Liver (tissue), 7 donors: ENCODE measurements at regions not wholly inside any gene's neighbourhood (a gene's known extent, or its start where the extent isn't known, plus 50 kb on each side); places are given as distances from the start of the nearest gene placed in this dataset.

Experiments used
- DNase-seq: peaks from one replicate; pipeline ENCODE4 v3.0.0-alpha.2; 2017; ENCODE audit warnings: low spot score
- H3K27ac ChIP-seq, 2 donors: one replicate each; pipeline ENCODE4 v1.7.0; 2013; ENCODE audit warnings: inconsistent platforms in 2 of 2, low read length in 2 of 2, control low read depth in 1 of 2, low read depth in 1 of 2, mild to moderate bottlenecking in 1 of 2
- H3K27me3 ChIP-seq, 4 donors: one replicate each; pipeline versions ENCODE4 v1.6.1 to v1.7.0; 2013; ENCODE audit warnings: low read length in 3 of 4, inconsistent platforms in 1 of 4, mild to moderate bottlenecking in 1 of 4, moderate library complexity in 1 of 4; ENCODE audit not compliant: control insufficient read depth in 4 of 4, insufficient read depth in 4 of 4
- H3K36me3 ChIP-seq, 4 donors: one replicate each; pipeline versions ENCODE4 v1.6.1 to v1.7.0; 2013; ENCODE audit warnings: low read length in 3 of 4, mild to moderate bottlenecking in 3 of 4, low read depth in 1 of 4, moderate library complexity in 1 of 4; ENCODE audit not compliant: control insufficient read depth in 4 of 4, insufficient read depth in 3 of 4
- H3K4me1 ChIP-seq, 4 donors: one replicate each; pipeline versions ENCODE4 v1.6.1 to v1.7.0; 2013; ENCODE audit warnings: low read length in 3 of 4, mild to moderate bottlenecking in 3 of 4, moderate library complexity in 1 of 4; ENCODE audit not compliant: control insufficient read depth in 4 of 4, insufficient read depth in 4 of 4
- H3K4me3 ChIP-seq, 3 donors: one replicate each; pipeline versions ENCODE4 v1.6.1 to v1.7.0; 2013; ENCODE audit warnings: low read length in 3 of 3, control low read depth in 1 of 3, low read depth in 1 of 3, mild to moderate bottlenecking in 1 of 3
- H3K9ac ChIP-seq, 2 donors: one replicate each; pipeline ENCODE4 v1.7.0; 2013; ENCODE audit warnings: low read length in 2 of 2, mild to moderate bottlenecking in 2 of 2, moderate library complexity in 2 of 2, control low read depth in 1 of 2, low read depth in 1 of 2
- H3K9me3 ChIP-seq, 4 donors: one replicate each; pipeline versions ENCODE4 v1.6.1 to v1.7.0; 2013; ENCODE audit warnings: low read length in 3 of 4; ENCODE audit not compliant: control insufficient read depth in 4 of 4
- EGR1 ChIP-seq, 2 donors: IDR thresholded peaks; 2 replicates each; pipeline ENCODE4 v1.6.1; 2016 to 2018; ENCODE audit warnings: antibody characterized with exemption in 2 of 2, low read depth in 2 of 2
- FOXA1 ChIP-seq: IDR thresholded peaks from 2 replicates; pipeline ENCODE4 v1.6.1; 2016; ENCODE audit warnings: antibody characterized with exemption
- GABPA ChIP-seq, 2 donors: IDR thresholded peaks in 1 of 2; conservative IDR thresholded peaks in 1 of 2; 2 replicates each; pipeline ENCODE4 v1.6.1; 2016; ENCODE audit warnings: antibody characterized with exemption in 2 of 2, mild to moderate bottlenecking in 1 of 2, moderate library complexity in 1 of 2
- HNF4A ChIP-seq, 2 donors: conservative IDR thresholded peaks; 2 replicates each; pipeline ENCODE4 v1.6.1; 2016; ENCODE audit warnings: antibody characterized with exemption in 2 of 2, mild to moderate bottlenecking in 2 of 2
- HNF4G ChIP-seq: IDR thresholded peaks from 2 replicates; pipeline ENCODE4 v1.6.1; 2016; ENCODE audit warnings: antibody characterized with exemption
- JUND ChIP-seq, 2 donors: IDR thresholded peaks; 2 replicates each; pipeline ENCODE4 v1.6.1; 2016; ENCODE audit warnings: antibody characterized with exemption in 2 of 2
- NR2F2 ChIP-seq: IDR thresholded peaks from 2 replicates; pipeline ENCODE4 v1.6.1; 2016; ENCODE audit warnings: antibody characterized with exemption
- RAD21 ChIP-seq, 2 donors: IDR thresholded peaks; 2 replicates each; pipeline ENCODE4 v1.6.1; 2016; ENCODE audit warnings: antibody characterized with exemption in 2 of 2, mild to moderate bottlenecking in 2 of 2
- RXRA ChIP-seq, 2 donors: IDR thresholded peaks; 2 replicates each; pipeline ENCODE4 v1.6.1; 2017 to 2018; ENCODE audit warnings: antibody characterized with exemption in 2 of 2, mild to moderate bottlenecking in 1 of 2
- SP1 ChIP-seq: IDR thresholded peaks from 2 replicates; pipeline ENCODE4 v1.6.1; 2018; ENCODE audit warnings: antibody characterized with exemption, mild to moderate bottlenecking
- TAF1 ChIP-seq: conservative IDR thresholded peaks from 2 replicates; pipeline ENCODE4 v1.6.1; 2016; ENCODE audit warnings: antibody characterized with exemption, mild to moderate bottlenecking
- YY1 ChIP-seq: IDR thresholded peaks from 2 replicates; pipeline ENCODE4 v1.6.1; 2016; ENCODE audit warnings: antibody characterized with exemption, mild to moderate bottlenecking
- TF ChIP-seq, protein P1 (sequence below): fragments of 150-350 bp; IDR thresholded peaks from 2 replicates; pipeline ENCODE4 v1.5.1; 2017; ENCODE audit warnings: improper control_type of control experiment, low read depth, low read length; ENCODE audit not compliant: missing input control
- TF ChIP-seq, protein P2 (sequence below): IDR thresholded peaks from 2 replicates; pipeline ENCODE4 v1.6.1; 2016; ENCODE audit warnings: antibody characterized with exemption, mild to moderate bottlenecking
- TF ChIP-seq, protein P3 (sequence below): IDR thresholded peaks from 2 replicates; pipeline ENCODE4 v1.6.1; 2016; ENCODE audit warnings: antibody characterized with exemption
- TF ChIP-seq, protein P4 (sequence below): IDR thresholded peaks from 2 replicates; pipeline ENCODE4 v1.6.1; 2016; ENCODE audit warnings: antibody characterized with exemption
- TF ChIP-seq, protein P5 (sequence below): IDR thresholded peaks from 2 replicates; pipeline ENCODE4 v1.6.1; 2016; ENCODE audit warnings: antibody characterized with exemption
- donor health status: healthy.
- donor health status: healthy.
- donor health status: healthy.
- donor health status: healthy.

DNA sequence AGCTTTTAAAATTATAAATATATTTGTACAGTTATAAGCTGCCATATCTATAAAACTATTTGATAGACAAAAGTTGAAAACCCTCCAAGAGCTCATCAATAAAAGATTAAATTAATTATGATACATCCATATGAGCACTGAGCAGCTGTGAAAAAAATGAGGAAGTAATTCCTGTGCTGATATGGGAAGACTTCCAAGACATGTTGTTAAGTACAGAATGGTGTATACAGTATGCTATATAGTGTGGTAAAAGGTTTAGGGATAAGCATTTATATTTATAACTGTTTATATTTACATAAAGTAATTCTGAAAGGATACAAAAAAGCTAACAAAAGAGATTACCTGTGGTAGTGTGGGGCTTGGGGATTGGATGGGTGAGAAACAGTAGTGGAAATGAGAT lies 92.8 kb upstream of the BMP2K start:
- H3K4me3 ChIP-seq = no peak overlapping the region
- DNase-seq = no peak
- H3K27me3 ChIP-seq = no peaks in the 10 kb centered on the region
- H3K27ac ChIP-seq = no peak overlapping the region
- TF ChIP-seq HNF4G (no peak), YY1 (no peak), EGR1 (IDR thresholded peaks at IDR 0.05; ENCODE audit: low read depth in 2 of 2) (no peak), RXRA (IDR thresholded peaks at IDR 0.05) (no peak), RAD21 (IDR thresholded peaks at IDR 0.05) (no peak), TAF1 (no peak), JUND (IDR thresholded peaks at IDR 0.05) (no peak), HNF4A (conservative IDR thresholded peaks at IDR 0.05) (no peak), GABPA (IDR thresholded peaks at IDR 0.05 in 1 of 2, conservative IDR thresholded peaks at IDR 0.05 in 1 of 2) (no peak), NR2F2 (no peak), FOXA1 (no peak), SP1 (no peak)
- TF ChIP-seq, protein P1, sequence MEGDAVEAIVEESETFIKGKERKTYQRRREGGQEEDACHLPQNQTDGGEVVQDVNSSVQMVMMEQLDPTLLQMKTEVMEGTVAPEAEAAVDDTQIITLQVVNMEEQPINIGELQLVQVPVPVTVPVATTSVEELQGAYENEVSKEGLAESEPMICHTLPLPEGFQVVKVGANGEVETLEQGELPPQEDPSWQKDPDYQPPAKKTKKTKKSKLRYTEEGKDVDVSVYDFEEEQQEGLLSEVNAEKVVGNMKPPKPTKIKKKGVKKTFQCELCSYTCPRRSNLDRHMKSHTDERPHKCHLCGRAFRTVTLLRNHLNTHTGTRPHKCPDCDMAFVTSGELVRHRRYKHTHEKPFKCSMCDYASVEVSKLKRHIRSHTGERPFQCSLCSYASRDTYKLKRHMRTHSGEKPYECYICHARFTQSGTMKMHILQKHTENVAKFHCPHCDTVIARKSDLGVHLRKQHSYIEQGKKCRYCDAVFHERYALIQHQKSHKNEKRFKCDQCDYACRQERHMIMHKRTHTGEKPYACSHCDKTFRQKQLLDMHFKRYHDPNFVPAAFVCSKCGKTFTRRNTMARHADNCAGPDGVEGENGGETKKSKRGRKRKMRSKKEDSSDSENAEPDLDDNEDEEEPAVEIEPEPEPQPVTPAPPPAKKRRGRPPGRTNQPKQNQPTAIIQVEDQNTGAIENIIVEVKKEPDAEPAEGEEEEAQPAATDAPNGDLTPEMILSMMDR = no peak
- TF ChIP-seq, protein P2, sequence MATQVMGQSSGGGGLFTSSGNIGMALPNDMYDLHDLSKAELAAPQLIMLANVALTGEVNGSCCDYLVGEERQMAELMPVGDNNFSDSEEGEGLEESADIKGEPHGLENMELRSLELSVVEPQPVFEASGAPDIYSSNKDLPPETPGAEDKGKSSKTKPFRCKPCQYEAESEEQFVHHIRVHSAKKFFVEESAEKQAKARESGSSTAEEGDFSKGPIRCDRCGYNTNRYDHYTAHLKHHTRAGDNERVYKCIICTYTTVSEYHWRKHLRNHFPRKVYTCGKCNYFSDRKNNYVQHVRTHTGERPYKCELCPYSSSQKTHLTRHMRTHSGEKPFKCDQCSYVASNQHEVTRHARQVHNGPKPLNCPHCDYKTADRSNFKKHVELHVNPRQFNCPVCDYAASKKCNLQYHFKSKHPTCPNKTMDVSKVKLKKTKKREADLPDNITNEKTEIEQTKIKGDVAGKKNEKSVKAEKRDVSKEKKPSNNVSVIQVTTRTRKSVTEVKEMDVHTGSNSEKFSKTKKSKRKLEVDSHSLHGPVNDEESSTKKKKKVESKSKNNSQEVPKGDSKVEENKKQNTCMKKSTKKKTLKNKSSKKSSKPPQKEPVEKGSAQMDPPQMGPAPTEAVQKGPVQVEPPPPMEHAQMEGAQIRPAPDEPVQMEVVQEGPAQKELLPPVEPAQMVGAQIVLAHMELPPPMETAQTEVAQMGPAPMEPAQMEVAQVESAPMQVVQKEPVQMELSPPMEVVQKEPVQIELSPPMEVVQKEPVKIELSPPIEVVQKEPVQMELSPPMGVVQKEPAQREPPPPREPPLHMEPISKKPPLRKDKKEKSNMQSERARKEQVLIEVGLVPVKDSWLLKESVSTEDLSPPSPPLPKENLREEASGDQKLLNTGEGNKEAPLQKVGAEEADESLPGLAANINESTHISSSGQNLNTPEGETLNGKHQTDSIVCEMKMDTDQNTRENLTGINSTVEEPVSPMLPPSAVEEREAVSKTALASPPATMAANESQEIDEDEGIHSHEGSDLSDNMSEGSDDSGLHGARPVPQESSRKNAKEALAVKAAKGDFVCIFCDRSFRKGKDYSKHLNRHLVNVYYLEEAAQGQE = no peak
- TF ChIP-seq, protein P3, sequence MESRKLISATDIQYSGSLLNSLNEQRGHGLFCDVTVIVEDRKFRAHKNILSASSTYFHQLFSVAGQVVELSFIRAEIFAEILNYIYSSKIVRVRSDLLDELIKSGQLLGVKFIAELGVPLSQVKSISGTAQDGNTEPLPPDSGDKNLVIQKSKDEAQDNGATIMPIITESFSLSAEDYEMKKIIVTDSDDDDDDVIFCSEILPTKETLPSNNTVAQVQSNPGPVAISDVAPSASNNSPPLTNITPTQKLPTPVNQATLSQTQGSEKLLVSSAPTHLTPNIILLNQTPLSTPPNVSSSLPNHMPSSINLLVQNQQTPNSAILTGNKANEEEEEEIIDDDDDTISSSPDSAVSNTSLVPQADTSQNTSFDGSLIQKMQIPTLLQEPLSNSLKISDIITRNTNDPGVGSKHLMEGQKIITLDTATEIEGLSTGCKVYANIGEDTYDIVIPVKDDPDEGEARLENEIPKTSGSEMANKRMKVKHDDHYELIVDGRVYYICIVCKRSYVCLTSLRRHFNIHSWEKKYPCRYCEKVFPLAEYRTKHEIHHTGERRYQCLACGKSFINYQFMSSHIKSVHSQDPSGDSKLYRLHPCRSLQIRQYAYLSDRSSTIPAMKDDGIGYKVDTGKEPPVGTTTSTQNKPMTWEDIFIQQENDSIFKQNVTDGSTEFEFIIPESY = no peak
- TF ChIP-seq, protein P4, sequence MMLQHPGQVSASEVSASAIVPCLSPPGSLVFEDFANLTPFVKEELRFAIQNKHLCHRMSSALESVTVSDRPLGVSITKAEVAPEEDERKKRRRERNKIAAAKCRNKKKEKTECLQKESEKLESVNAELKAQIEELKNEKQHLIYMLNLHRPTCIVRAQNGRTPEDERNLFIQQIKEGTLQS = no peak
- TF ChIP-seq, protein P5, sequence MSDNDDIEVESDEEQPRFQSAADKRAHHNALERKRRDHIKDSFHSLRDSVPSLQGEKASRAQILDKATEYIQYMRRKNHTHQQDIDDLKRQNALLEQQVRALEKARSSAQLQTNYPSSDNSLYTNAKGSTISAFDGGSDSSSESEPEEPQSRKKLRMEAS = no peak
- H3K4me1 ChIP-seq = no peaks in the 10 kb centered on the region
- no peak overlapping the region for H3K9ac ChIP-seq
- H3K9me3 ChIP-seq = no peaks in the 10 kb centered on the region
- no peaks in the 10 kb centered on the region for H3K36me3 ChIP-seq
